ENCODE measurements at regions not wholly inside any gene's neighbourhood (a gene's known extent, or its start where the extent isn't known, plus 50 kb on each side); places are given as distances from the start of the nearest gene placed in this dataset.

DNA sequence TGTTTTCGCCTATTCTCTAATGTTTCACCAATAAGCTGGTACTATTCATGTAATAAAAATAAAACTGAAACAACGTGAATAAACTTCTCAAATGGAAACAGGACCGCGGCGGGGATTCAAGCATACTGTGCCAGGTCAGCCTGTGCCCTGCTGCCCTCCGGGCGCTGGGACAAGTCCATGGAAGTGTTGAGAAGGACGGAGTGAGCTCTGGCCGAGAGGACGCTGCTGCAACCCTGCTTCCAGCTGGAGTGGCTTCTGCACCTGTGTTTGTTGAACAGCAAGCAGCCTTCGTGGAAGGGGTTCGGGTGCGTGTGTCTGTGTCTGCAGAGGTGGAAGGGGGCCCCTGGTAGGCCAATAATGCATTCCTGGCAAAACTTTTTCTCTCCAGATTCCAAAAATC lies 50.0 kb upstream of the PCSK6 start:
- TF ChIP-seq POLR2A (IDR thresholded peaks at IDR 0.05): no peak
- TF ChIP-seq, protein P1, sequence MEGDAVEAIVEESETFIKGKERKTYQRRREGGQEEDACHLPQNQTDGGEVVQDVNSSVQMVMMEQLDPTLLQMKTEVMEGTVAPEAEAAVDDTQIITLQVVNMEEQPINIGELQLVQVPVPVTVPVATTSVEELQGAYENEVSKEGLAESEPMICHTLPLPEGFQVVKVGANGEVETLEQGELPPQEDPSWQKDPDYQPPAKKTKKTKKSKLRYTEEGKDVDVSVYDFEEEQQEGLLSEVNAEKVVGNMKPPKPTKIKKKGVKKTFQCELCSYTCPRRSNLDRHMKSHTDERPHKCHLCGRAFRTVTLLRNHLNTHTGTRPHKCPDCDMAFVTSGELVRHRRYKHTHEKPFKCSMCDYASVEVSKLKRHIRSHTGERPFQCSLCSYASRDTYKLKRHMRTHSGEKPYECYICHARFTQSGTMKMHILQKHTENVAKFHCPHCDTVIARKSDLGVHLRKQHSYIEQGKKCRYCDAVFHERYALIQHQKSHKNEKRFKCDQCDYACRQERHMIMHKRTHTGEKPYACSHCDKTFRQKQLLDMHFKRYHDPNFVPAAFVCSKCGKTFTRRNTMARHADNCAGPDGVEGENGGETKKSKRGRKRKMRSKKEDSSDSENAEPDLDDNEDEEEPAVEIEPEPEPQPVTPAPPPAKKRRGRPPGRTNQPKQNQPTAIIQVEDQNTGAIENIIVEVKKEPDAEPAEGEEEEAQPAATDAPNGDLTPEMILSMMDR (IDR thresholded peaks at IDR 0.05): no peak

All from right lobe of liver (tissue), 4 donors.